ENCODE measurements at regions not wholly inside any gene's neighbourhood (a gene's known extent, or its start where the extent isn't known, plus 50 kb on each side); places are given as distances from the start of the nearest gene placed in this dataset.

DNA sequence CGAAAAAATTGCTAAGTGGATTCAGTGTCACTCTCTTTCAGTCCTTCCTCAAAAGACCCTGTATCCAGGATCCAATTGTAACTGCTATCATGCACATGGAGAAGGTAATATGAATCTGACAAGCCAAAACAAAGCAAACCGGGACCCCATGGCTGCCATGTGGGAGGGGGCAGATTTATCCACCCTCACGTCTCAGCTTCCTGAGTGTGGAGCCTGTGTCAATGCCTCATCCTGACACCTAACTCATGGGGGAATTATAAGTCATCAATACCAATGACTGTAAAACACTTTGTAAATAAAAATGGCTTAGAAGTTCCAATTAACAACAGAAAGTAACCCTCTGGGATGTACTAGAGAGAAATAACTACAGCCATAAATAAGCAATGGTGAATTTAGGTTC, 174.1 kb upstream of the MCHR2 start:
- no peak for FAIRE-seq
- Histone ChIP-seq H3K9ac (ENCODE audit: low read length in 3 of 3) (no peak overlapping the region), H3K27ac (ENCODE audit: low read depth in 2 of 2, low read length in 2 of 2) (no peak overlapping the region), H3K4me3 (ENCODE audit: low read length in 3 of 3) (no peak overlapping the region), H3K9me3 (ENCODE audit: control insufficient read depth in 2 of 3, insufficient read depth in 1 of 3, low read length in 3 of 3) (no peaks in the 10 kb centered on the region), H3K36me3 (ENCODE audit: control insufficient read depth in 2 of 3, insufficient read depth in 3 of 3, low read length in 3 of 3) (no peaks in the 10 kb centered on the region), H3K4me1 (ENCODE audit: control insufficient read depth in 2 of 3, insufficient read depth in 2 of 3, low read depth in 1 of 3, low read length in 3 of 3) (no peaks in the 10 kb centered on the region), H3K27me3 (ENCODE audit: control insufficient read depth, insufficient read depth, low read length) (no peaks in the 10 kb centered on the region)
- TF ChIP-seq, protein P1, sequence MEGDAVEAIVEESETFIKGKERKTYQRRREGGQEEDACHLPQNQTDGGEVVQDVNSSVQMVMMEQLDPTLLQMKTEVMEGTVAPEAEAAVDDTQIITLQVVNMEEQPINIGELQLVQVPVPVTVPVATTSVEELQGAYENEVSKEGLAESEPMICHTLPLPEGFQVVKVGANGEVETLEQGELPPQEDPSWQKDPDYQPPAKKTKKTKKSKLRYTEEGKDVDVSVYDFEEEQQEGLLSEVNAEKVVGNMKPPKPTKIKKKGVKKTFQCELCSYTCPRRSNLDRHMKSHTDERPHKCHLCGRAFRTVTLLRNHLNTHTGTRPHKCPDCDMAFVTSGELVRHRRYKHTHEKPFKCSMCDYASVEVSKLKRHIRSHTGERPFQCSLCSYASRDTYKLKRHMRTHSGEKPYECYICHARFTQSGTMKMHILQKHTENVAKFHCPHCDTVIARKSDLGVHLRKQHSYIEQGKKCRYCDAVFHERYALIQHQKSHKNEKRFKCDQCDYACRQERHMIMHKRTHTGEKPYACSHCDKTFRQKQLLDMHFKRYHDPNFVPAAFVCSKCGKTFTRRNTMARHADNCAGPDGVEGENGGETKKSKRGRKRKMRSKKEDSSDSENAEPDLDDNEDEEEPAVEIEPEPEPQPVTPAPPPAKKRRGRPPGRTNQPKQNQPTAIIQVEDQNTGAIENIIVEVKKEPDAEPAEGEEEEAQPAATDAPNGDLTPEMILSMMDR (IDR thresholded peaks at IDR 0.05; ENCODE audit: borderline replicate concordance, extremely low read depth, insufficient read depth): no peak
- no peak for DNase-seq
- intact Hi-C loops (cut with DNase I): no loop called here

DNA sequence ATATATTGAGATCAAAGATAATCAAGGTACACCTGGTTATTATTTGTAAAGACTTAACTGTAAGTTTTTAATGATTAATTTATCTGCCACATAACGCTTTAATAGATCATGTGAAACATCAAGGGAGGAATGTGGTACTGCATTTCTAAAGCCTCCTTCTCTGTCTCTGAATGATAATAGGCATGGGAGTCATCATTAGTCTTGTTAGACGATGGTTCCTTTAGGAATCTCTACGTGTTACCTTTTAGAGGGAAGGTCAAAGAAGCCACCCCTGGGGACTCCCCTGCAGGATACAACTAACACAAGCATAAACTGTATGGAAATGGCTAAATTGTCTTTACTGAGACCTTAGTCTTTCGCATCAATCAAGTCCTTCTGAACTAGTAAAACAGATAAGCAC, 173.6 kb upstream of the MCHR2 start:
- no peaks in the 10 kb centered on the region for H3K4me1 ChIP-seq (ENCODE audit: control insufficient read depth in 2 of 3, insufficient read depth in 2 of 3, low read depth in 1 of 3, low read length in 3 of 3)
- intact Hi-C loops (cut with DNase I): no loop called here
- no peak for FAIRE-seq

DNA sequence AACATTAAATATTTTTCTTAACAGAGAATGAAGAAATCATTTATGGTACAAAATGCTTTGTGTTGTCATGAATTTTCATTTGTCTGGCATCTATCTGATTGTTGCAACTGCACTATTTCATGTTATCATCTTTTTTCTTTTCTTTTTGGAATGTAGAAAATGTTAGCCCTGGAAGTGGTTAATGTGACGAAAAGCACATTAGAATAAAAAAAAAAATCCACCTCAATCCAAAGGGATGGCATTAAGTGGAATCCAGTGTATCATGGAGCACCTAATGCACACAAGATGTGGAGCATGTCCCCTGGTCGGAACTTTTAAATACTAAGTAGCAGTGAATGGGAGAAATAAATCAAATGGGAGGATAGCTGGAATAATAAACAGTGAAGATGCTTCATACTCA, 172.9 kb upstream of the MCHR2 start:
- no peak overlapping the region for H3K4me3 ChIP-seq (ENCODE audit: low read length in 3 of 3)
- FAIRE-seq (no peak), DNase-seq (no peak)
- no peak overlapping the region for H3K9ac ChIP-seq (ENCODE audit: low read length in 3 of 3)
- intact Hi-C loops (cut with DNase I): no loop called here
- no peaks in the 10 kb centered on the region for H3K9me3 ChIP-seq (ENCODE audit: control insufficient read depth in 2 of 3, insufficient read depth in 1 of 3, low read length in 3 of 3)
- H3K36me3 ChIP-seq (ENCODE audit: control insufficient read depth in 2 of 3, insufficient read depth in 3 of 3, low read length in 3 of 3): no peaks in the 10 kb centered on the region
- H3K27ac ChIP-seq (ENCODE audit: low read depth in 2 of 2, low read length in 2 of 2): no peak overlapping the region
- H3K4me1 ChIP-seq (ENCODE audit: control insufficient read depth in 2 of 3, insufficient read depth in 2 of 3, low read depth in 1 of 3, low read length in 3 of 3): no peaks in the 10 kb centered on the region
- H3K27me3 ChIP-seq (ENCODE audit: control insufficient read depth, insufficient read depth, low read length): no peaks in the 10 kb centered on the region
- TF ChIP-seq, protein P1 (IDR thresholded peaks at IDR 0.05; ENCODE audit: borderline replicate concordance, extremely low read depth, insufficient read depth): no peak

More for the DNA sequence above, 173.6 kb upstream of the MCHR2 start:
- TF ChIP-seq, protein P1 (IDR thresholded peaks at IDR 0.05; ENCODE audit: borderline replicate concordance, extremely low read depth, insufficient read depth): no peak
- Histone ChIP-seq H3K27ac (ENCODE audit: low read depth in 2 of 2, low read length in 2 of 2) (no peak overlapping the region), H3K4me3 (ENCODE audit: low read length in 3 of 3) (no peak overlapping the region), H3K36me3 (ENCODE audit: control insufficient read depth in 2 of 3, insufficient read depth in 3 of 3, low read length in 3 of 3) (no peaks in the 10 kb centered on the region), H3K27me3 (ENCODE audit: control insufficient read depth, insufficient read depth, low read length) (no peaks in the 10 kb centered on the region), H3K9me3 (ENCODE audit: control insufficient read depth in 2 of 3, insufficient read depth in 1 of 3, low read length in 3 of 3) (no peaks in the 10 kb centered on the region), H3K9ac (ENCODE audit: low read length in 3 of 3) (no peak overlapping the region)
- no peak for DNase-seq

DNA sequence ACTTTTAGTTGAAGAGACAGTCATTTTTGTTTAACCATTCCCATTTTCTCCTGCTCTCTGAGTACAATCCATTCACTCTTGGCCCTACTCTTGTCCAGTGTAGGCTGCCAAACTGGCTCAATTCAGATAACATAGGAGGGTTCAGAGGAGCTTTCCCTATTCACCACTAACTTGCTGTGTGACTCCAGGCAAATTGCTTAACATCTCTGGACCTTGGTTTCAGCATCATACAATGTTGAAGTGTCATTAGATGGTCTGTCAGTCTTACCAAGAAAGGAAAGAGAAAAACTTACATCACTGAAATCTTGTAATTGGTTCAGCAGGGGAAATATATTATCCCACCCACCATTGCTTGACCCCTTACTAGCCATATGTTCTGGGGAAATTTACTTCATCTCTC, 171.4 kb upstream of the MCHR2 start:
- DNase-seq (no peak), FAIRE-seq (no peak)
- Histone ChIP-seq H3K4me3 (ENCODE audit: low read length in 3 of 3) (no peak overlapping the region), H3K9me3 (ENCODE audit: control insufficient read depth in 2 of 3, insufficient read depth in 1 of 3, low read length in 3 of 3) (no peaks in the 10 kb centered on the region), H3K27me3 (ENCODE audit: control insufficient read depth, insufficient read depth, low read length) (no peaks in the 10 kb centered on the region), H3K36me3 (ENCODE audit: control insufficient read depth in 2 of 3, insufficient read depth in 3 of 3, low read length in 3 of 3) (no peaks in the 10 kb centered on the region), H3K4me1 (ENCODE audit: control insufficient read depth in 2 of 3, insufficient read depth in 2 of 3, low read depth in 1 of 3, low read length in 3 of 3) (no peaks in the 10 kb centered on the region), H3K9ac (ENCODE audit: low read length in 3 of 3) (no peak overlapping the region), H3K27ac (ENCODE audit: low read depth in 2 of 2, low read length in 2 of 2) (no peak overlapping the region)
- TF ChIP-seq, protein P1 (IDR thresholded peaks at IDR 0.05; ENCODE audit: borderline replicate concordance, extremely low read depth, insufficient read depth): no peak
- intact Hi-C loops (cut with DNase I): no loop called here

Measured in kidney (tissue), 13 donors.